ENCODE measurements at regions not wholly inside any gene's neighbourhood (a gene's known extent, or its start where the extent isn't known, plus 50 kb on each side); places are given as distances from the start of the nearest gene placed in this dataset.

GRCh38 chr18:78813156-78813555 lies 166.5 kb upstream of the SALL3 start:
- no peaks in the 10 kb centered on the region for H3K36me3 ChIP-seq (ENCODE audit: control insufficient read depth, insufficient read depth, low read length)
- no peak overlapping the region for H3K4me3 ChIP-seq (ENCODE audit: low read length)
- no peaks in the 10 kb centered on the region for H3K9me3 ChIP-seq (ENCODE audit: control insufficient read depth, insufficient read depth, low read length)
- no peaks in the 10 kb centered on the region; the same call in 1 of the 2 replicates for H3K4me1 ChIP-seq (ENCODE audit: control insufficient read depth, insufficient read depth, low read length)
- WGBS (ENCODE audit: insufficient coverage, insufficient read length): no CpG with 5 or more reads among the region's 18 CpGs
- DNase-seq (ENCODE audit: low read depth, low spot score): no peak
- no peaks in the 10 kb centered on the region for H3K27me3 ChIP-seq (ENCODE audit: control insufficient read depth, insufficient read depth, low read length)
- H3K27ac ChIP-seq (ENCODE audit: low read length): no peak overlapping the region

- H3K4me1 ChIP-seq (ENCODE audit: control insufficient read depth, insufficient read depth, low read length): no peaks in the 10 kb centered on the region; the same call in 1 of the 2 replicates
- no peak overlapping the region for H3K4me3 ChIP-seq (ENCODE audit: low read length)
- H3K27ac ChIP-seq (ENCODE audit: low read length): no peak overlapping the region
- no peaks in the 10 kb centered on the region for H3K9me3 ChIP-seq (ENCODE audit: control insufficient read depth, insufficient read depth, low read length)
- no CpG with 5 or more reads among the region's 24 CpGs for WGBS (ENCODE audit: insufficient coverage, insufficient read length)
- H3K36me3 ChIP-seq (ENCODE audit: control insufficient read depth, insufficient read depth, low read length): no peaks in the 10 kb centered on the region
- no peaks in the 10 kb centered on the region for H3K27me3 ChIP-seq (ENCODE audit: control insufficient read depth, insufficient read depth, low read length)
- no peak for DNase-seq (ENCODE audit: low read depth, low spot score)
Measured at GRCh38 chr18:78813936-78814710, 165.5 kb upstream of the SALL3 start.

DNA sequence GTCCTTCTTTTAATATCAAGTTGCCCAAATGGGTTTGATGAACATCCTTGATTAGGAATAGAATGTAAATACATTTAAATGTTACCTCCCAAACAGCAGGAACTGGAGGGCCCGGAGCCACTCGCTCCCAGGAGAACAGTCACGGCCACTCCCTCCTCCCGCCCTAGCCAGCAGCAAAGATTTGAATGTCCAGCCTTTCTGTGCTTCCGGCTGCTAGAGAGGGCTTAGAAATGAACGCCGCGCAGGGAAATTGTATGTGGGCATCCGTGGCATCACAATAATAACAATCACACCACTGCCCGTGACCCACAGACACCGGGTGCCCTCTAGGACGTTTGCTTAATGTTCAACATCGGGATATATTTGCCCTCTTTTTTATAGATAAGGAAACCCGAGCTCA lies 164.9 kb upstream of the SALL3 start:
- H3K27ac ChIP-seq (ENCODE audit: low read length): no peak overlapping the region
- H3K36me3 ChIP-seq (ENCODE audit: control insufficient read depth, insufficient read depth, low read length): no peaks in the 10 kb centered on the region
- H3K27me3 ChIP-seq (ENCODE audit: control insufficient read depth, insufficient read depth, low read length): no peaks in the 10 kb centered on the region
- no peak overlapping the region for H3K4me3 ChIP-seq (ENCODE audit: low read length)
- no peak for DNase-seq (ENCODE audit: low read depth, low spot score)
- H3K4me1 ChIP-seq (ENCODE audit: control insufficient read depth, insufficient read depth, low read length): no peaks in the 10 kb centered on the region; the same call in 1 of the 2 replicates
- WGBS (ENCODE audit: insufficient coverage, insufficient read length): no CpG with 5 or more reads among the region's 14 CpGs
- no peaks in the 10 kb centered on the region for H3K9me3 ChIP-seq (ENCODE audit: control insufficient read depth, insufficient read depth, low read length)

- DNase-seq (ENCODE audit: low read depth, low spot score): no peak
- Histone ChIP-seq H3K4me1 (ENCODE audit: control insufficient read depth, insufficient read depth, low read length) (no peaks in the 10 kb centered on the region; the same call in 1 of the 2 replicates), H3K9me3 (ENCODE audit: control insufficient read depth, insufficient read depth, low read length) (no peaks in the 10 kb centered on the region), H3K36me3 (ENCODE audit: control insufficient read depth, insufficient read depth, low read length) (no peaks in the 10 kb centered on the region), H3K27ac (ENCODE audit: low read length) (no peak overlapping the region), H3K4me3 (ENCODE audit: low read length) (no peak overlapping the region), H3K27me3 (ENCODE audit: control insufficient read depth, insufficient read depth, low read length) (no peaks in the 10 kb centered on the region)
- no CpG with 5 or more reads among the region's 15 CpGs for WGBS (ENCODE audit: insufficient coverage, insufficient read length)
Measured at GRCh38 chr18:78816114-78816513, 163.5 kb upstream of the SALL3 start.

GRCh38 chr18:78816916-78817315 lies 162.7 kb upstream of the SALL3 start:
- DNase-seq (ENCODE audit: low read depth, low spot score): no peak
- no peaks in the 10 kb centered on the region for H3K36me3 ChIP-seq (ENCODE audit: control insufficient read depth, insufficient read depth, low read length)
- H3K9me3 ChIP-seq (ENCODE audit: control insufficient read depth, insufficient read depth, low read length): no peaks in the 10 kb centered on the region
- H3K4me1 ChIP-seq (ENCODE audit: control insufficient read depth, insufficient read depth, low read length): no peaks in the 10 kb centered on the region; the same call in 1 of the 2 replicates
- no peaks in the 10 kb centered on the region for H3K27me3 ChIP-seq (ENCODE audit: control insufficient read depth, insufficient read depth, low read length)
- no peak overlapping the region for H3K27ac ChIP-seq (ENCODE audit: low read length)
- no CpG with 5 or more reads among the region's 21 CpGs for WGBS (ENCODE audit: insufficient coverage, insufficient read length)
- no peak overlapping the region for H3K4me3 ChIP-seq (ENCODE audit: low read length)

DNA sequence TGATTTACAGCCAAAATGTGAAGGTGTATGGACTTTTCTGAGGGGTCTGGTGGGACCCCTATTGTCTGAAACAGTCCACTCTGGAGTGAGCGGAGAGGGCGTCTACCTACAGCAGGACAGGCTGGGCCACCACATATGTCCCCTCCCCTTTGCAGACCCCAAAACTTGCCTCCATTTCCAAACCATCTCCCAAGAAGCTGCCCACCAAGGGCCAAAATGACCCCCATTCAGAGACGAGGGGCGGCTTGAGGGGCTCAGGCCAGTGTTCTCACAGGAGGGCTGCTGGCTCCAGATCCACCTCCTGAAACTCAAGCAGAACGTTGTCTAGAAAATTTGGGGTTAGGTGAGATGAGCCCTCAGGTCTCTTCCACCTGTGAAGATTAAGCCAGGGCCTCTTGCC lies 161.1 kb upstream of the SALL3 start:
- no CpG with 5 or more reads among the region's 5 CpGs for WGBS (ENCODE audit: insufficient coverage, insufficient read length)
- H3K9me3 ChIP-seq (ENCODE audit: control insufficient read depth, insufficient read depth, low read length): no peaks in the 10 kb centered on the region
- no peaks in the 10 kb centered on the region for H3K36me3 ChIP-seq (ENCODE audit: control insufficient read depth, insufficient read depth, low read length)
- no peaks in the 10 kb centered on the region for H3K4me1 ChIP-seq (ENCODE audit: control insufficient read depth, insufficient read depth, low read length)
- H3K4me3 ChIP-seq (ENCODE audit: low read length): no peak overlapping the region
- no peak for DNase-seq (ENCODE audit: low read depth, low spot score)
- no peaks in the 10 kb centered on the region for H3K27me3 ChIP-seq (ENCODE audit: control insufficient read depth, insufficient read depth, low read length)
- no peak overlapping the region for H3K27ac ChIP-seq (ENCODE audit: low read length)

DNA sequence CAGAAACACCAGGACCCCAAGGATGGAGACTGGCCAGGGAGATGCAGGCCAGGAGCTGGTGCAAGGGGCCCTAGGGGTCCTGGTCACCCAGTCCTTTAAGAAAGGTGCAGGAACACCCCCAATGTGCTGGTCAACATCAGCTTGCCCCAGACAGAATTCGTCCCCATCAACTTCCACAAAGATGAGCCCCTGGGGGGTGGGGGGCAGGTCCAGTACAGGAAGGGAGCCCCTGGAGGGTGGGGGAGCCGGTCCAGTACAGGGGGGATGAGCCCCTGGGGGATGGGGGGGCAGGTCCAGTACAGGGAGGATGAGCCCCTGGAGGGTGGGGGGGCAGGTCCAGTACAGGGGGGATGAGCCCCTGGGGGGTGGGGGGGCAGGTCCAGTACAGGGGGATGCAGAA lies 160.7 kb upstream of the SALL3 start:
- Histone ChIP-seq H3K4me3 (ENCODE audit: low read length) (no peak overlapping the region), H3K27ac (ENCODE audit: low read length) (no peak overlapping the region), H3K36me3 (ENCODE audit: control insufficient read depth, insufficient read depth, low read length) (no peaks in the 10 kb centered on the region), H3K27me3 (ENCODE audit: control insufficient read depth, insufficient read depth, low read length) (no peaks in the 10 kb centered on the region), H3K9me3 (ENCODE audit: control insufficient read depth, insufficient read depth, low read length) (no peaks in the 10 kb centered on the region), H3K4me1 (ENCODE audit: control insufficient read depth, insufficient read depth, low read length) (no peaks in the 10 kb centered on the region)
- no peak for DNase-seq (ENCODE audit: low read depth, low spot score)
- WGBS (ENCODE audit: insufficient coverage, insufficient read length): no CpG with 5 or more reads among the region's 2 CpGs

DNA sequence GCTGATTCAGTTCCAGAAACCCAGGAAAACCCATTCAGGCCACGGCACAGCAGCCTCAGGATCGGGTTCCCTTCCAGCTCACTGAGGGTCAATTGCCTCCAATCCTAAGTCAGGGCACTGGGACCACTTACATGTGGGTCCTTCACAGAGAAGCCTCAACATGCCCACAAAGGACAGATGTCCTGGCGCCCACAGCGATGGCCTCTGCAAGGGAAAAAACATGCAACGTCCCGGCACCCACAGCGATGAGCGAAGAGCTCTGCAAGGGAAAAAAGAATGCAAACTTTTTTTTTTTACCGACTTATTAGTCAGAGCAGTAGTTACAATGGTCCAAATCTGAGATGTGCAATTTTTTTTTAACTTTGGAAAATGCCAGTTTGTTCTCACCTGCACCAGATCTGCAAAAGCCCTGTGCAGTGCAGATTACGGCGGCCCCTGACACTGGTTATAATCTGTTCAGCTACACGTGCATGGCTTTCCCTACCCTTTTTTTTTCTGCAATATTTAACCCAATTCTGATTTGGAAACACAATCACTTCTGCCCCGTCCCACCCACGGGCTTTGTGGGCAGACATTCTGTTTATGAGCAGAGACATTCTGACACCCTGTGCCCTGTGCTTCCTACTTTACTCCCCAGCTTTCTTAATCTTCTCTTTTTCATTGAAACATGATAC lies 159.3 kb upstream of the SALL3 start:
- Histone ChIP-seq H3K27me3 (ENCODE audit: control insufficient read depth, insufficient read depth, low read length) (no peaks in the 10 kb centered on the region), H3K9me3 (ENCODE audit: control insufficient read depth, insufficient read depth, low read length) (no peaks in the 10 kb centered on the region), H3K4me1 (ENCODE audit: control insufficient read depth, insufficient read depth, low read length) (no peaks in the 10 kb centered on the region), H3K36me3 (ENCODE audit: control insufficient read depth, insufficient read depth, low read length) (no peaks in the 10 kb centered on the region), H3K27ac (ENCODE audit: low read length) (no peak overlapping the region), H3K4me3 (ENCODE audit: low read length) (no peak overlapping the region)
- WGBS (ENCODE audit: insufficient coverage, insufficient read length): no CpG with 5 or more reads among the region's 14 CpGs
- DNase-seq (ENCODE audit: low read depth, low spot score): no peak

DNA sequence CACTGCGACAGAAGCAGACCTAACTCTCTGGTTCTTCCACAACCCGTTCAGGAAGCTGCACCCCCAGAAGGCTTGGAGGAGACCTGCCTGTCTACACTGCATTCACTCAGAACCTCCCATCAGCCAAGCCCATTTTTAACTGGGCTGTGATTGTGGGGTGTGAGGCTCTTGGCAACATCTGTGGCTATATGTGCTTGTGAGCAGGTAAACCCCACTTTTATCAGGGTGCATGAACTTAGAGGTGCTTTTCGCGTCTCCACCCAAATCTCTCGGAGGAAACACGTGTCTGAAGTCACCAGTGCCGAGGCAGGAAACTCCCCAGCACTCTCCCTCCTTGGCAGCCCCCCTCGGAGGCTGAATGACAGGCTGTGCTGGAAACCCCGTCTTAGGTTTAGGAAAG lies 158.2 kb upstream of the SALL3 start:
- no peaks in the 10 kb centered on the region for H3K4me1 ChIP-seq (ENCODE audit: control insufficient read depth, insufficient read depth, low read length)
- H3K36me3 ChIP-seq (ENCODE audit: control insufficient read depth, insufficient read depth, low read length): no peaks in the 10 kb centered on the region
- no peak for DNase-seq (ENCODE audit: low read depth, low spot score)
- H3K27ac ChIP-seq (ENCODE audit: low read length): no peak overlapping the region
- no CpG with 5 or more reads among the region's 9 CpGs for WGBS (ENCODE audit: insufficient coverage, insufficient read length)
- no peak overlapping the region for H3K4me3 ChIP-seq (ENCODE audit: low read length)
- H3K9me3 ChIP-seq (ENCODE audit: control insufficient read depth, insufficient read depth, low read length): no peaks in the 10 kb centered on the region
- H3K27me3 ChIP-seq (ENCODE audit: control insufficient read depth, insufficient read depth, low read length): no peaks in the 10 kb centered on the region

- no CpG with 5 or more reads among the region's 27 CpGs for WGBS (ENCODE audit: insufficient coverage, insufficient read length)
- H3K4me1 ChIP-seq (ENCODE audit: control insufficient read depth, insufficient read depth, low read length): no peaks in the 10 kb centered on the region
Measured at GRCh38 chr18:78822171-78822948, 157.3 kb upstream of the SALL3 start.

More at GRCh38 chr18:78822171-78822948, 157.3 kb upstream of the SALL3 start:
- Histone ChIP-seq H3K27ac (ENCODE audit: low read length) (no peak overlapping the region), H3K9me3 (ENCODE audit: control insufficient read depth, insufficient read depth, low read length) (no peaks in the 10 kb centered on the region), H3K4me3 (ENCODE audit: low read length) (no peak overlapping the region), H3K27me3 (ENCODE audit: control insufficient read depth, insufficient read depth, low read length) (no peaks in the 10 kb centered on the region), H3K36me3 (ENCODE audit: control insufficient read depth, insufficient read depth, low read length) (no peaks in the 10 kb centered on the region)
- DNase-seq (ENCODE audit: low read depth, low spot score): no peak
